HG02571 (cell line): ENCODE measurements at regions not wholly inside any gene's neighbourhood (a gene's known extent, or its start where the extent isn't known, plus 50 kb on each side); places are given as distances from the start of the nearest gene placed in this dataset.

Source experiments
- ATAC-seq: cut with Tn5 transposase; IDR thresholded peaks from one replicate; pipeline ENCODE4 v1.9.1; 2021; ENCODE audit warnings: mild to moderate bottlenecking, moderate library complexity; ENCODE audit not compliant: unreplicated experiment

- ATAC-seq: no peak
Observed at GRCh38 chrX:40282946-40283660, 185.3 kb upstream of the BCOR start.

GRCh38 chrX:40282348-40282747 is 184.6 kb upstream of the BCOR start:
- no peak for ATAC-seq

- no peak for ATAC-seq
Observed at GRCh38 chrX:40281336-40282005, 183.7 kb upstream of the BCOR start.

GRCh38 chrX:40279762-40280161 is 182.0 kb upstream of the BCOR start:
- no peak for ATAC-seq

GRCh38 chrX:40279091-40279430 is 181.3 kb upstream of the BCOR start:
- ATAC-seq: no peak

- no peak for ATAC-seq
Observed at GRCh38 chrX:40278340-40279090, 180.8 kb upstream of the BCOR start.

GRCh38 chrX:40277672-40278071 is 179.9 kb upstream of the BCOR start:
- no peak for ATAC-seq

GRCh38 chrX:40273356-40274050 is 175.7 kb upstream of the BCOR start:
- ATAC-seq: no peak

- ATAC-seq: no peak
Observed at GRCh38 chrX:40272776-40273175, 175.0 kb upstream of the BCOR start.

GRCh38 chrX:40272141-40272540 is 174.4 kb upstream of the BCOR start:
- no peak for ATAC-seq

- ATAC-seq: no peak
Observed at GRCh38 chrX:40268188-40268520, 170.4 kb upstream of the BCOR start.

- ATAC-seq: peak; percentile 30
Observed at GRCh38 chrX:40267334-40268187, 169.8 kb upstream of the BCOR start.

GRCh38 chrX:40266490-40267333 is 169.0 kb upstream of the BCOR start:
- peak; percentile 40 for ATAC-seq

GRCh38 chrX:40265936-40266335 is 168.2 kb upstream of the BCOR start:
- no peak for ATAC-seq

GRCh38 chrX:40263014-40263560 is 165.3 kb upstream of the BCOR start:
- no peak for ATAC-seq

GRCh38 chrX:40262157-40263013 is 164.6 kb upstream of the BCOR start:
- ATAC-seq: no peak

GRCh38 chrX:40261833-40262156 is 164.0 kb upstream of the BCOR start:
- ATAC-seq: no peak

GRCh38 chrX:40260146-40260747 is 162.5 kb upstream of the BCOR start:
- no peak for ATAC-seq
